ENCODE measurements at regions not wholly inside any gene's neighbourhood (a gene's known extent, or its start where the extent isn't known, plus 50 kb on each side); places are given as distances from the start of the nearest gene placed in this dataset.

GRCh38 chr18:37667836-37668235, 102.2 kb upstream of the CELF4 start:
- no peak overlapping the region for H3K27ac ChIP-seq (ENCODE audit: low read length)
- H3K4me3 ChIP-seq (ENCODE audit: low read length): no peak overlapping the region
- no peaks in the 10 kb centered on the region for H3K4me1 ChIP-seq (ENCODE audit: control insufficient read depth, insufficient read depth, low read length)
- ATAC-seq: no peak
- H3K27me3 ChIP-seq (ENCODE audit: control insufficient read depth, insufficient read depth): no peaks in the 10 kb centered on the region
- intact Hi-C loops (cut with DNase I): no loop called here
- no peaks in the 10 kb centered on the region for H3K9me3 ChIP-seq (ENCODE audit: control insufficient read depth, low read length)
- no peak for DNase-seq
- 72% methylated on average over 1 of the region's 1 CpG for WGBS

- no peak for DNase-seq
- no peak for ATAC-seq
- intact Hi-C loops (cut with DNase I): no loop called here
- Histone ChIP-seq H3K9me3 (ENCODE audit: control insufficient read depth, low read length) (no peaks in the 10 kb centered on the region), H3K27ac (ENCODE audit: low read length) (no peak overlapping the region), H3K4me3 (ENCODE audit: low read length) (no peak overlapping the region), H3K27me3 (ENCODE audit: control insufficient read depth, insufficient read depth) (no peaks in the 10 kb centered on the region), H3K4me1 (ENCODE audit: control insufficient read depth, insufficient read depth, low read length) (no peaks in the 10 kb centered on the region)
- WGBS: 50% methylated on average over 1 of the region's 1 CpG
Measured at GRCh38 chr18:37666991-37667390, 101.4 kb upstream of the CELF4 start.

- Histone ChIP-seq H3K4me1 (ENCODE audit: control insufficient read depth, insufficient read depth, low read length) (no peaks in the 10 kb centered on the region), H3K27me3 (ENCODE audit: control insufficient read depth, insufficient read depth) (no peaks in the 10 kb centered on the region), H3K9me3 (ENCODE audit: control insufficient read depth, low read length) (no peaks in the 10 kb centered on the region), H3K27ac (ENCODE audit: low read length) (no peak overlapping the region), H3K4me3 (ENCODE audit: low read length) (no peak overlapping the region)
- 60% methylated on average over 2 of the region's 2 CpGs for WGBS
- intact Hi-C loops (cut with DNase I): no loop called here
- ATAC-seq (no peak), DNase-seq (no peak)
Measured at GRCh38 chr18:37666451-37666850, 100.9 kb upstream of the CELF4 start.

GRCh38 chr18:37665346-37665745, 99.7 kb upstream of the CELF4 start:
- intact Hi-C loops (cut with DNase I): no loop called here
- ATAC-seq (no peak), DNase-seq (no peak)
- 87% methylated on average over 2 of the region's 2 CpGs for WGBS
- Histone ChIP-seq H3K27ac (ENCODE audit: low read length) (no peak overlapping the region), H3K4me1 (ENCODE audit: control insufficient read depth, insufficient read depth, low read length) (no peaks in the 10 kb centered on the region), H3K27me3 (ENCODE audit: control insufficient read depth, insufficient read depth) (no peaks in the 10 kb centered on the region), H3K4me3 (ENCODE audit: low read length) (no peak overlapping the region), H3K9me3 (ENCODE audit: control insufficient read depth, low read length) (no peaks in the 10 kb centered on the region)

- ATAC-seq: no peak
- intact Hi-C loops (cut with DNase I): no loop called here
- 77% methylated on average over 2 of the region's 2 CpGs for WGBS
- DNase-seq: no peak
- Histone ChIP-seq H3K4me3 (ENCODE audit: low read length) (no peak overlapping the region), H3K27me3 (ENCODE audit: control insufficient read depth, insufficient read depth) (no peaks in the 10 kb centered on the region), H3K27ac (ENCODE audit: low read length) (no peak overlapping the region), H3K4me1 (ENCODE audit: control insufficient read depth, insufficient read depth, low read length) (no peaks in the 10 kb centered on the region), H3K9me3 (ENCODE audit: control insufficient read depth, low read length) (no peaks in the 10 kb centered on the region)
Measured at GRCh38 chr18:37663446-37663845, 97.8 kb upstream of the CELF4 start.

GRCh38 chr18:37662546-37663339, 97.1 kb upstream of the CELF4 start:
- ATAC-seq: no peak
- H3K4me1 ChIP-seq (ENCODE audit: control insufficient read depth, insufficient read depth, low read length): no peaks in the 10 kb centered on the region
- H3K4me3 ChIP-seq (ENCODE audit: low read length): no peak overlapping the region
- no peak for DNase-seq
- no peak overlapping the region for H3K27ac ChIP-seq (ENCODE audit: low read length)
- H3K9me3 ChIP-seq (ENCODE audit: control insufficient read depth, low read length): no peaks in the 10 kb centered on the region
- intact Hi-C loops (cut with DNase I): no loop called here
- WGBS: 84% methylated on average over 13 of the region's 13 CpGs
- no peaks in the 10 kb centered on the region for H3K27me3 ChIP-seq (ENCODE audit: control insufficient read depth, insufficient read depth)

GRCh38 chr18:37662099-37662498, 96.5 kb upstream of the CELF4 start:
- DNase-seq (no peak), ATAC-seq (no peak)
- H3K4me3 ChIP-seq (ENCODE audit: low read length): no peak overlapping the region
- no peaks in the 10 kb centered on the region for H3K27me3 ChIP-seq (ENCODE audit: control insufficient read depth, insufficient read depth)
- WGBS: 77% methylated on average over 3 of the region's 3 CpGs
- H3K27ac ChIP-seq (ENCODE audit: low read length): no peak overlapping the region
- intact Hi-C loops (cut with DNase I): no loop called here
- no peaks in the 10 kb centered on the region for H3K4me1 ChIP-seq (ENCODE audit: control insufficient read depth, insufficient read depth, low read length)
- H3K9me3 ChIP-seq (ENCODE audit: control insufficient read depth, low read length): no peaks in the 10 kb centered on the region

GRCh38 chr18:37661478-37661877, 95.9 kb upstream of the CELF4 start:
- Histone ChIP-seq H3K4me1 (ENCODE audit: control insufficient read depth, insufficient read depth, low read length) (no peaks in the 10 kb centered on the region), H3K9me3 (ENCODE audit: control insufficient read depth, low read length) (no peaks in the 10 kb centered on the region), H3K4me3 (ENCODE audit: low read length) (no peak overlapping the region), H3K27me3 (ENCODE audit: control insufficient read depth, insufficient read depth) (no peaks in the 10 kb centered on the region), H3K27ac (ENCODE audit: low read length) (no peak overlapping the region)
- ATAC-seq (no peak), DNase-seq (no peak)
- WGBS: 93% methylated on average over 4 of the region's 4 CpGs
- intact Hi-C loops (cut with DNase I): no loop called here

GRCh38 chr18:37661061-37661460, 95.5 kb upstream of the CELF4 start:
- no peak overlapping the region for H3K4me3 ChIP-seq (ENCODE audit: low read length)
- DNase-seq (no peak), ATAC-seq (no peak)
- H3K4me1 ChIP-seq (ENCODE audit: control insufficient read depth, insufficient read depth, low read length): no peaks in the 10 kb centered on the region
- no peaks in the 10 kb centered on the region for H3K9me3 ChIP-seq (ENCODE audit: control insufficient read depth, low read length)
- no peaks in the 10 kb centered on the region for H3K27me3 ChIP-seq (ENCODE audit: control insufficient read depth, insufficient read depth)
- 88% methylated on average over 4 of the region's 4 CpGs for WGBS
- H3K27ac ChIP-seq (ENCODE audit: low read length): no peak overlapping the region
- intact Hi-C loops (cut with DNase I): no loop called here

- H3K27me3 ChIP-seq (ENCODE audit: control insufficient read depth, insufficient read depth): no peaks in the 10 kb centered on the region
- WGBS: 77% methylated on average over 2 of the region's 2 CpGs
- intact Hi-C loops (cut with DNase I): no loop called here
- DNase-seq (no peak), ATAC-seq (no peak)
- no peak overlapping the region for H3K27ac ChIP-seq (ENCODE audit: low read length)
- H3K4me1 ChIP-seq (ENCODE audit: control insufficient read depth, insufficient read depth, low read length): no peaks in the 10 kb centered on the region
- no peak overlapping the region for H3K4me3 ChIP-seq (ENCODE audit: low read length)
- H3K9me3 ChIP-seq (ENCODE audit: control insufficient read depth, low read length): no peaks in the 10 kb centered on the region
Measured at GRCh38 chr18:37660658-37661057, 95.1 kb upstream of the CELF4 start.

- Histone ChIP-seq H3K4me1 (ENCODE audit: control insufficient read depth, insufficient read depth, low read length) (no peaks in the 10 kb centered on the region), H3K27ac (ENCODE audit: low read length) (no peak overlapping the region), H3K4me3 (ENCODE audit: low read length) (no peak overlapping the region), H3K9me3 (ENCODE audit: control insufficient read depth, low read length) (no peaks in the 10 kb centered on the region), H3K27me3 (ENCODE audit: control insufficient read depth, insufficient read depth) (no peaks in the 10 kb centered on the region)
- DNase-seq: no peak
- ATAC-seq: no peak
- intact Hi-C loops (cut with DNase I): no loop called here
Measured at GRCh38 chr18:37659906-37660305, 94.3 kb upstream of the CELF4 start.

GRCh38 chr18:37658894-37659293, 93.3 kb upstream of the CELF4 start:
- H3K27ac ChIP-seq (ENCODE audit: low read length): no peak overlapping the region
- no peak overlapping the region for H3K4me3 ChIP-seq (ENCODE audit: low read length)
- no peaks in the 10 kb centered on the region for H3K4me1 ChIP-seq (ENCODE audit: control insufficient read depth, insufficient read depth, low read length)
- no peaks in the 10 kb centered on the region for H3K27me3 ChIP-seq (ENCODE audit: control insufficient read depth, insufficient read depth)
- H3K9me3 ChIP-seq (ENCODE audit: control insufficient read depth, low read length): no peaks in the 10 kb centered on the region
- no peak for DNase-seq
- 90% methylated on average over 1 of the region's 1 CpG for WGBS
- intact Hi-C loops (cut with DNase I): no loop called here
- no peak for ATAC-seq
